Neuronal stem cell (in vitro differentiated cells): ENCODE measurements at regions not wholly inside any gene's neighbourhood (a gene's known extent, or its start where the extent isn't known, plus 50 kb on each side); places are given as distances from the start of the nearest gene placed in this dataset.

Experiments used
- DNase-seq: peaks from one replicate; pipeline ENCODE4 v3.0.0-alpha.2; 2013; ENCODE audit warnings: low spot score
- H2AFZ ChIP-seq: one replicate; pipeline ENCODE4 v1.6.1; 2013; ENCODE audit warnings: mild to moderate bottlenecking, low read length, inconsistent platforms
- H2AK5ac ChIP-seq: 2 replicates; pipeline ENCODE4 v1.6.1; 2013; ENCODE audit warnings: low read depth, mild to moderate bottlenecking, inconsistent platforms, low read length, moderate library complexity, mixed read lengths
- H2BK120ac ChIP-seq: 2 replicates; pipeline ENCODE4 v1.6.1; 2013; ENCODE audit warnings: low read depth, mild to moderate bottlenecking, inconsistent platforms, low read length, moderate library complexity, mixed read lengths
- H2BK12ac ChIP-seq: one replicate; pipeline ENCODE4 v1.6.1; 2013; ENCODE audit warnings: low read length, inconsistent platforms
- H2BK15ac ChIP-seq: 2 replicates; pipeline ENCODE4 v1.6.1; 2013; ENCODE audit warnings: mild to moderate bottlenecking, low read length, inconsistent platforms, mixed read lengths
- H2BK5ac ChIP-seq: one replicate; pipeline ENCODE4 v1.6.1; 2013; ENCODE audit warnings: inconsistent platforms, mild to moderate bottlenecking, low read length, moderate library complexity
- H3K14ac ChIP-seq: one replicate; pipeline ENCODE4 v1.6.1; 2013; ENCODE audit warnings: low read length, inconsistent platforms
- H3K18ac ChIP-seq: 2 replicates; pipeline ENCODE4 v1.6.1; 2013; ENCODE audit warnings: low read length, inconsistent platforms
- H3K23ac ChIP-seq: 2 replicates; pipeline ENCODE4 v1.6.1; 2013; ENCODE audit warnings: low read depth, mild to moderate bottlenecking, mixed read lengths, low read length, inconsistent platforms; ENCODE audit not compliant: poor library complexity
- H3K27ac ChIP-seq: replicated peaks from 3 replicates; pipeline ENCODE4 v1.5.1; 2013; ENCODE audit warnings: low read length, inconsistent platforms
- H3K27me3 ChIP-seq, 3 experiments: 2 replicates each; pipeline ENCODE4 v1.6.1; 2013; ENCODE audit warnings: low read length in 3 of 3, mild to moderate bottlenecking in 2 of 3, inconsistent platforms in 1 of 3, low read depth in 1 of 3, mixed read lengths in 1 of 3, moderate library complexity in 1 of 3; ENCODE audit not compliant: control insufficient read depth in 3 of 3, insufficient read depth in 3 of 3
- H3K36me3 ChIP-seq, 2 donors: replicated peaks in 1 of 2; 2 replicates each; pipeline ENCODE4 v1.6.1; 2013; ENCODE audit warnings: low read length in 2 of 2; ENCODE audit not compliant: control insufficient read depth in 2 of 2, insufficient read depth in 2 of 2
- H3K4ac ChIP-seq: 2 replicates; pipeline ENCODE4 v1.6.1; 2013; ENCODE audit warnings: inconsistent platforms, mild to moderate bottlenecking, low read length, moderate library complexity
- H3K4me1 ChIP-seq, 2 donors: 1 replicate in 1 of 2; 2 replicates in 1 of 2; pipeline ENCODE4 v1.6.1; 2013; ENCODE audit warnings: low read length in 2 of 2, low read depth in 1 of 2; ENCODE audit not compliant: control insufficient read depth in 2 of 2, insufficient read depth in 1 of 2
- H3K4me2 ChIP-seq: one replicate; pipeline ENCODE4 v1.6.1; 2013; ENCODE audit warnings: mild to moderate bottlenecking, low read length, inconsistent platforms; ENCODE audit not compliant: insufficient read depth, poor library complexity, severe bottlenecking
- H3K4me3 ChIP-seq, 2 donors: 2 replicates each; pipeline ENCODE4 v1.5.1; 2013; ENCODE audit warnings: low read length in 2 of 2, mild to moderate bottlenecking in 2 of 2, inconsistent platforms in 1 of 2, moderate library complexity in 1 of 2
- H3K79me1 ChIP-seq: one replicate; pipeline ENCODE4 v1.6.1; 2013; ENCODE audit warnings: low read depth, mild to moderate bottlenecking, inconsistent platforms, low read length, moderate library complexity
- H3K9ac ChIP-seq: one replicate; pipeline ENCODE4 v1.6.1; 2013; ENCODE audit warnings: mild to moderate bottlenecking, low read depth, low read length, inconsistent platforms; ENCODE audit not compliant: poor library complexity
- H3K9me3 ChIP-seq, 2 donors: replicated peaks in 1 of 2; 2 replicates each; pipeline versions ENCODE3 to v1.6.1; 2013; ENCODE audit warnings: low read length in 2 of 2, mild to moderate bottlenecking in 2 of 2, inconsistent platforms in 1 of 2, low read depth in 1 of 2, mixed read lengths in 1 of 2, moderate library complexity in 1 of 2; ENCODE audit not compliant: control insufficient read depth in 2 of 2, insufficient read depth in 1 of 2
- H4K8ac ChIP-seq: one replicate; pipeline ENCODE4 v1.6.1; 2013; ENCODE audit warnings: low read depth, mild to moderate bottlenecking, inconsistent platforms, low read length, moderate library complexity
- H4K91ac ChIP-seq: one replicate; pipeline ENCODE4 v1.6.1; 2013; ENCODE audit warnings: low read length, low read depth, mild to moderate bottlenecking, inconsistent platforms; ENCODE audit not compliant: poor library complexity
- WGBS, 2 donors: extraction: QIAGEN DNeasy Blood & Tissue Kit; methylation state at CpG; one replicate each; pipeline ENCODE4 v1.1.7; 2013; ENCODE audit warnings: missing lambda C conversion rate in 2 of 2, mixed read lengths in 1 of 2; ENCODE audit not compliant: insufficient read length in 2 of 2, insufficient replicate concordance in 1 of 2; ENCODE audit errors: extremely low coverage in 2 of 2; 5-methylcytosine and 5-hydroxymethylcytosine counted together

DNA sequence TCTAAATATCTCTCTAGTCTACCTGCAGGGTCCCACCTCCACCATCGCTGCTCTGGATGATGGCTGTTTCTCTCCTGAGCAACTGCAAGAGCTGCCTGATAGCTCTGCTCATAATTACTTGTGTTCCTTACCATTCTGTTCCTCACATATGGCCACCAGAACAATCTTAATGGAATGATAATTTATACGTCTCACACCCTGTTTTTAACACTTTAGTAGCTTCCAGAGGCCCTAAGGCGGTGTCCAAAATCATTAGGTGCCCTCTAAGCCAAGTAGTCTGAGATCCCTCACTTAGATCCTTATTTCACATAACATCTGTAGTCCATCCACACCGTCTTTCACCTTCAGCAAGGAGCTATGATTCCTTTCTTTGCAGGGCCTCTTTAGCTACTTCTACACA is 373.3 kb downstream of the GBE1 start:
- no peak overlapping the region for H2BK12ac ChIP-seq
- H3K9ac ChIP-seq: no peak overlapping the region
- no peak overlapping the region for H3K4me2 ChIP-seq
- WGBS, 2 donors: no CpG with 5 or more reads among the region's 4 CpGs
- no peak overlapping the region for H3K14ac ChIP-seq
- H3K36me3 ChIP-seq: no peaks in the 10 kb centered on the region
- no peaks in the 10 kb centered on the region for H3K4me1 ChIP-seq
- no peak overlapping the region for H3K27ac ChIP-seq
- no peak overlapping the region for H2AK5ac ChIP-seq
- H4K91ac ChIP-seq: no peak overlapping the region
- no peak overlapping the region for H3K23ac ChIP-seq
- no peak overlapping the region for H3K18ac ChIP-seq
- no peak overlapping the region for H2BK120ac ChIP-seq
- no peaks in the 10 kb centered on the region for H3K27me3 ChIP-seq
- H2BK5ac ChIP-seq: no peak overlapping the region
- no peak overlapping the region for H2AFZ ChIP-seq
- no peaks in the 10 kb centered on the region for H3K79me1 ChIP-seq
- H3K4ac ChIP-seq: no peak overlapping the region
- no peak for DNase-seq
- no peak overlapping the region for H2BK15ac ChIP-seq
- no peak overlapping the region for H3K4me3 ChIP-seq
- no peaks in the 10 kb centered on the region for H3K9me3 ChIP-seq
- no peak overlapping the region for H4K8ac ChIP-seq

DNA sequence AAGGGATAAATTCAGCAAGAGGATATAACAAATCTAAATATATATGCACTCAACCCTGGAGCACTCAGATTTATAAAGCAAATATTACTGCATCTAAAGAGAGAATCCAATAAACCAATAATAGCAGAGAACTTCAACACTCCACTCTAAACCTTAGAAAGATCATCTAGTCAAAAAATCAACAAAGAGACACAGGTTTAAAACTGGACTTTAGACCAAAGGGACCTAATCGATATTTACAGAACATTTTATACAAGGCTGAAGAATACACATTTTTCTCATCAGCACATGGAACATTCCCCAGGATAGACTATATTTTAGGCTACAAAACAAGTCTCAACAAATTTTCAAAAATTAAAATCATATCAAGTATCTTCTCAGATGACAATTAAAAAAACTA is 379.0 kb downstream of the GBE1 start:
- no peak overlapping the region for H4K91ac ChIP-seq
- no peaks in the 10 kb centered on the region for H3K36me3 ChIP-seq
- H2AK5ac ChIP-seq: no peak overlapping the region
- no peak overlapping the region for H4K8ac ChIP-seq
- H3K27me3 ChIP-seq: no peaks in the 10 kb centered on the region
- no peak overlapping the region for H2BK15ac ChIP-seq
- no peak overlapping the region for H3K4ac ChIP-seq
- H3K9me3 ChIP-seq: no peaks in the 10 kb centered on the region
- H3K79me1 ChIP-seq: no peaks in the 10 kb centered on the region
- no peak overlapping the region for H2AFZ ChIP-seq
- no peak for DNase-seq
- no peak overlapping the region for H2BK120ac ChIP-seq
- H2BK5ac ChIP-seq: no peak overlapping the region
- H2BK12ac ChIP-seq: no peak overlapping the region
- H3K27ac ChIP-seq: no peak overlapping the region
- WGBS, 2 donors: no CpG with 5 or more reads among the region's 1 CpG
- no peak overlapping the region for H3K18ac ChIP-seq
- H3K23ac ChIP-seq: no peak overlapping the region
- no peak overlapping the region for H3K9ac ChIP-seq
- H3K4me3 ChIP-seq: no peak overlapping the region
- H3K4me2 ChIP-seq: no peak overlapping the region
- H3K14ac ChIP-seq: no peak overlapping the region
- no peaks in the 10 kb centered on the region for H3K4me1 ChIP-seq

DNA sequence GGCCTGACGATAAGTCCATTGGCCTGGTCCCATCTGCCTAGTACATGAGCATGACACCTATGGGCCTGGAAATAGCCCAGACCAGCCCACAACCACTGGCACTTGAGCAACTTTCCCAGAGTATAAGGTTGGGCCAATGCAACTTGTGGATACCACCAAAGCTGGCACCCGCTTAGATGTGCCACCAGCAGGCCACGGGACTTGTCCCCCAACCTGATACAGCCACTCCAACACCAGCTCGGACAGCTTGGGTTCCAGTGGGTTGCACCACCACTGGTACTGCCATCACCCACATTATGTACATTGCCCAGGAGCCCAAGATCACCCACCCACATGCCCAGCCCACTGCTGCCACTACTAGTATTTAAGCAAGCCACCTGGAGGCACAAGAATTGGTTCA is 381.2 kb downstream of the GBE1 start:
- no peaks in the 10 kb centered on the region for H3K4me1 ChIP-seq
- no peak overlapping the region for H2AFZ ChIP-seq
- no peaks in the 10 kb centered on the region for H3K27me3 ChIP-seq
- H3K9ac ChIP-seq: no peak overlapping the region
- no peak overlapping the region for H3K27ac ChIP-seq
- H3K4ac ChIP-seq: peak overlapping the region; percentile 24
- no peaks in the 10 kb centered on the region for H3K79me1 ChIP-seq
- H2BK15ac ChIP-seq: no peak overlapping the region
- no peak overlapping the region for H3K18ac ChIP-seq
- H4K8ac ChIP-seq: peak overlapping the region; percentile 43
- no peak overlapping the region for H3K14ac ChIP-seq
- H3K4me2 ChIP-seq: no peak overlapping the region
- no peak overlapping the region for H2BK120ac ChIP-seq
- H2AK5ac ChIP-seq: no peak overlapping the region
- no CpG with 5 or more reads among the region's 4 CpGs for WGBS, 2 donors
- no peaks in the 10 kb centered on the region for H3K36me3 ChIP-seq
- peak overlapping the region in 1 of 2 donors; percentile 20 for H3K4me3 ChIP-seq
- H2BK5ac ChIP-seq: no peak overlapping the region
- H2BK12ac ChIP-seq: no peak overlapping the region
- no peak overlapping the region for H3K23ac ChIP-seq
- no peak overlapping the region for H4K91ac ChIP-seq
- no peak for DNase-seq
- no peaks in the 10 kb centered on the region for H3K9me3 ChIP-seq

DNA sequence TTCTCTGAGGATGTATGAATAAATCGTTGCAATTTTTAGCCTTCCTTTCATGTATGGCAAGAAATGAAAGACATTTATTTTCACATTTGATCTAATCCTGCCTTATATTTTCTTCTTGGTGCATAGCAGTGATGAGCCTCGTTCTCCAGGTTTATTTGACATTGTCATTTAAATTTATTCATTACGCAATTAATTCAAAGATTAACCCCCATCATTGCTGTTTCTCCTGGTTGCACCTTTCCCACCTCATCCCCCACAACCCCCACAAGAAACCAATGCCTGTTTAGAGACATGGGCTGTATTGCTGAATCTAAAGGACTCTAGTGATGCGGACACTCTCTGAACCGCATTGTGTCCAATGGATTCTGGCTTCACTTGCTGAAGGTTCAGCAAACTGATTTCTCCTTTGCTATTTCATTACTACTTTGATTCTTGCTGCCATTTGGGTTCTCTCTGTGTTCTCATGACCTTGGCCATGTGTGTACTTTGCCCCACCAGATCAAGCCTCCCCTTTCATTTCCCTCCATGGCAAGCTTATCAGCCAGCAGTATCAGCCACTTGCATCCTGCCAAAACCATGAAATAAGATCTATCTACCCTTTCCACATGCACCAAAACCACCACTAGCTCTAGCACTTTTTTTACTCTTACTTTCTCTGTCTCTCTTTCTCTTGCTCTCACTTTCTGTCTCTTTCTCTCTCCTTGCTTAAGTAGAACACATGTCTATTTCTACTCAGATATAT is 382.7 kb downstream of the GBE1 start:
- H4K8ac ChIP-seq: no peak overlapping the region
- H3K23ac ChIP-seq: no peak overlapping the region
- H3K36me3 ChIP-seq: no peaks in the 10 kb centered on the region
- H3K79me1 ChIP-seq: no peaks in the 10 kb centered on the region
- no peak overlapping the region for H3K9ac ChIP-seq
- no peak overlapping the region for H3K4ac ChIP-seq
- WGBS, 2 donors: no CpG with 5 or more reads among the region's 5 CpGs
- H2BK15ac ChIP-seq: no peak overlapping the region
- H3K4me1 ChIP-seq: peaks cover 0 to 3% of the 10 kb centered on the region in 2 donors
- no peaks in the 10 kb centered on the region for H3K27me3 ChIP-seq
- H2BK120ac ChIP-seq: no peak overlapping the region
- no peak overlapping the region for H3K18ac ChIP-seq
- H4K91ac ChIP-seq: no peak overlapping the region
- H2AFZ ChIP-seq: no peak overlapping the region
- DNase-seq: no peak
- H3K4me2 ChIP-seq: no peak overlapping the region
- H2BK5ac ChIP-seq: no peak overlapping the region
- no peaks in the 10 kb centered on the region for H3K9me3 ChIP-seq
- no peak overlapping the region for H3K14ac ChIP-seq
- no peak overlapping the region for H2AK5ac ChIP-seq
- no peak overlapping the region for H3K27ac ChIP-seq
- no peak overlapping the region for H3K4me3 ChIP-seq
- no peak overlapping the region for H2BK12ac ChIP-seq
